Adrenal gland (tissue), 9 donors: ENCODE measurements at regions not wholly inside any gene's neighbourhood (a gene's known extent, or its start where the extent isn't known, plus 50 kb on each side); places are given as distances from the start of the nearest gene placed in this dataset.

Experiments used
- DNase-seq, 7 donors: peaks; one replicate each; pipeline ENCODE4 v3.0.0-alpha.2; 2019 to 2020
- H3K27ac ChIP-seq, 5 donors: fragments of 200-600 bp; sonication (generic) in 4 of 5; 1 replicate in 3 of 5; 2 replicates in 2 of 5; pipeline versions ENCODE4 v1.5.1 to v1.8.0; 2016 to 2020; ENCODE audit warnings: mild to moderate bottlenecking in 1 of 5
- H3K27me3 ChIP-seq: fragments of 200-600 bp; 2 replicates; pipeline ENCODE4 v1.8.0; 2021
- H3K36me3 ChIP-seq, 2 donors: fragments of 200-600 bp; replicated peaks in 1 of 2; 1 replicate in 1 of 2; 2 replicates in 1 of 2; pipeline versions ENCODE4 v1.5.1 to v1.8.0; 2018 to 2022
- H3K4me1 ChIP-seq, 2 donors: fragments of 200-600 bp; replicated peaks in 1 of 2; 1 replicate in 1 of 2; 2 replicates in 1 of 2; pipeline versions ENCODE4 v1.5.1 to v1.8.0; 2018 to 2021
- H3K4me3 ChIP-seq, 4 donors: fragments of 200-600 bp; sonication (generic) in 3 of 4; one replicate each; pipeline ENCODE4 v1.5.1; 2016 to 2018
- H3K9me3 ChIP-seq, 3 donors: fragments of 200-600 bp; sonication (generic) in 1 of 3; replicated peaks in 1 of 3; 1 replicate in 2 of 3; 2 replicates in 1 of 3; pipeline versions ENCODE4 v1.5.1 to v1.8.0; 2016 to 2021
- CTCF ChIP-seq, 6 experiments: fragments of 450-650 bp in 4 of 6; fragments of 200-600 bp in 2 of 6; sonication (generic) in 1 of 6; IDR thresholded peaks; 1 replicate in 5 of 6; 2 replicates in 1 of 6; pipeline versions ENCODE4 v1.5.1 to v1.8.0; 2016 to 2021; ENCODE audit warnings: antibody characterized with exemption in 6 of 6, mild to moderate bottlenecking in 2 of 6, moderate library complexity in 1 of 6
- POLR2A ChIP-seq, 2 donors: fragments of 450-650 bp; IDR thresholded peaks; one replicate each; pipeline ENCODE4 v1.6.1; 2017; ENCODE audit warnings: antibody characterized with exemption in 2 of 2, mild to moderate bottlenecking in 2 of 2, moderate library complexity in 1 of 2
- WGBS, 4 donors: extraction: QIAGEN DNeasy Blood & Tissue Kit in 2 of 4; methylation state at CpG; one replicate each; pipeline versions ENCODE4 v1.1.5 to v1.1.7; 2013 to 2017; 5-methylcytosine and 5-hydroxymethylcytosine counted together
- intact Hi-C, 2 donors: fragments of 100-400 bp; cut with DNase I; formaldehyde crosslinking; loops; one replicate each; pipeline versions ENCODE4 v1.14.1 to v1.15.0; 2022 to 2023
- donor health status: healthy with polysubstance abuse.
- donor health status: Bipolar disorder and iron deficiency.
- donor health status: DM: yes; HTN: yes; CAD: no.
- donor health status: DM: no; HTN: no; CAD: no.
- donor health status: DM: no; HTN: no; CAD: no.

- Histone ChIP-seq H3K4me3 (no peak overlapping the region), H3K36me3 (no peaks in the 10 kb centered on the region), H3K4me1 (no peaks in the 10 kb centered on the region), H3K9me3 (peaks cover 0 to 11% (median 5%) of the 10 kb centered on the region in 3 donors), H3K27me3 (no peaks in the 10 kb centered on the region), H3K27ac (no peak overlapping the region)
- WGBS, 4 donors = 49 to 86% (median 85%) methylated on average over 4 of the region's 4 CpGs
- no peak for DNase-seq
- TF ChIP-seq CTCF (IDR thresholded peaks at IDR 0.05) (no peak), POLR2A (IDR thresholded peaks at IDR 0.05) (no peak)
- intact Hi-C loops = loop anchor here in 1 of 2 donors (10.0 kb wide), 1 partner anchor 991 kb away; no protein-coding TSS in a partner anchor
Measured at GRCh38 chr11:109695696-109696095, 273.7 kb downstream of the C11orf87 start.

GRCh38 chr11:109696191-109696897, 274.4 kb downstream of the C11orf87 start:
- 79 to 100% (median 90%) methylated on average over 1 to 3 of the region's 3 CpGs for WGBS, 4 donors
- intact Hi-C loops = loop anchor here in 1 of 2 donors (10.0 kb wide), 1 partner anchor 992 kb away; no protein-coding TSS in a partner anchor
- TF ChIP-seq CTCF (IDR thresholded peaks at IDR 0.05) (no peak), POLR2A (IDR thresholded peaks at IDR 0.05) (no peak)

GRCh38 chr11:109697140-109697843, 275.3 kb downstream of the C11orf87 start:
- H3K27me3 ChIP-seq = no peaks in the 10 kb centered on the region
- H3K4me3 ChIP-seq = no peak overlapping the region
- H3K36me3 ChIP-seq = no peaks in the 10 kb centered on the region
- no peak for TF ChIP-seq POLR2A (IDR thresholded peaks at IDR 0.05)
- TF ChIP-seq CTCF (IDR thresholded peaks at IDR 0.05) = peak; percentile 46 to 65 (median 56)
- no peak overlapping the region for H3K27ac ChIP-seq
- H3K9me3 ChIP-seq = peaks cover 0 to 11% (median 5%) of the 10 kb centered on the region in 3 donors
- no peaks in the 10 kb centered on the region for H3K4me1 ChIP-seq
- WGBS, 4 donors = 59 to 62% (median 59%) methylated on average over 3 to 4 of the region's 4 CpGs
- DNase-seq = peak in 3 of 7 donors; percentile 13 to 32 (median 26)
- intact Hi-C loops = loop anchor here in 1 of 2 donors (10.0 kb wide), 1 partner anchor 992 kb away; no protein-coding TSS in a partner anchor

More at GRCh38 chr11:109696191-109696897, 274.4 kb downstream of the C11orf87 start:
- Histone ChIP-seq H3K9me3 (peaks cover 0 to 11% (median 5%) of the 10 kb centered on the region in 3 donors), H3K27me3 (no peaks in the 10 kb centered on the region), H3K4me3 (no peak overlapping the region), H3K4me1 (no peaks in the 10 kb centered on the region), H3K27ac (no peak overlapping the region), H3K36me3 (no peaks in the 10 kb centered on the region)
- no peak for DNase-seq

- DNase-seq = no peak
- intact Hi-C loops = loop anchor here in 1 of 2 donors (10.0 kb wide), 1 partner anchor 993 kb away; no protein-coding TSS in a partner anchor
- Histone ChIP-seq H3K36me3 (no peaks in the 10 kb centered on the region), H3K4me1 (no peaks in the 10 kb centered on the region), H3K27ac (no peak overlapping the region), H3K27me3 (no peaks in the 10 kb centered on the region), H3K9me3 (peaks cover 0 to 11% (median 5%) of the 10 kb centered on the region in 3 donors), H3K4me3 (no peak overlapping the region)
- no peak for TF ChIP-seq CTCF (IDR thresholded peaks at IDR 0.05)
- TF ChIP-seq POLR2A (IDR thresholded peaks at IDR 0.05) = no peak
Measured at GRCh38 chr11:109698237-109698636, 276.2 kb downstream of the C11orf87 start.
